ENCODE measurements at regions not wholly inside any gene's neighbourhood (a gene's known extent, or its start where the extent isn't known, plus 50 kb on each side); places are given as distances from the start of the nearest gene placed in this dataset.

DNA sequence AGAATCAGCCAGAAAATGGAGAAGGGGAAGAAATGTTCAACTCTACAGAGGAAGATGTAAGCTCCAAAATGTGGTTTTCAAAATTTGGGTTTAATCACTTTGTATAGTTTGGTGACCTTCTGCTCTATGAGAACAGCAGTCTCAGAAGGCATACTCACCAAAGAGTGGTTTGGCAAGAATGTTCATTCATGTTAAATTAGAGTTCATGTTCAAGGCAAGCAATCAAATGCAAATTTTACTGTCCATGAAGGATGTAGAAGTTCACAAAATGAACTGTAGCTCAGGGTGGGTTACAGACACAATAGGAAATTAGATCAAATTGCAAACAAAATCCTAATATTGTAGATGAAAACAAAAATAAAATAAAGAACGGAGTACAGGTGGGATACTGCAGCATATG lies 606.7 kb upstream of the PCDH20 start:
- TF ChIP-seq, protein P1, sequence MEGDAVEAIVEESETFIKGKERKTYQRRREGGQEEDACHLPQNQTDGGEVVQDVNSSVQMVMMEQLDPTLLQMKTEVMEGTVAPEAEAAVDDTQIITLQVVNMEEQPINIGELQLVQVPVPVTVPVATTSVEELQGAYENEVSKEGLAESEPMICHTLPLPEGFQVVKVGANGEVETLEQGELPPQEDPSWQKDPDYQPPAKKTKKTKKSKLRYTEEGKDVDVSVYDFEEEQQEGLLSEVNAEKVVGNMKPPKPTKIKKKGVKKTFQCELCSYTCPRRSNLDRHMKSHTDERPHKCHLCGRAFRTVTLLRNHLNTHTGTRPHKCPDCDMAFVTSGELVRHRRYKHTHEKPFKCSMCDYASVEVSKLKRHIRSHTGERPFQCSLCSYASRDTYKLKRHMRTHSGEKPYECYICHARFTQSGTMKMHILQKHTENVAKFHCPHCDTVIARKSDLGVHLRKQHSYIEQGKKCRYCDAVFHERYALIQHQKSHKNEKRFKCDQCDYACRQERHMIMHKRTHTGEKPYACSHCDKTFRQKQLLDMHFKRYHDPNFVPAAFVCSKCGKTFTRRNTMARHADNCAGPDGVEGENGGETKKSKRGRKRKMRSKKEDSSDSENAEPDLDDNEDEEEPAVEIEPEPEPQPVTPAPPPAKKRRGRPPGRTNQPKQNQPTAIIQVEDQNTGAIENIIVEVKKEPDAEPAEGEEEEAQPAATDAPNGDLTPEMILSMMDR (conservative IDR thresholded peaks at IDR 0.05): no peak
- no peak overlapping the region for H3T11ph ChIP-seq (ENCODE audit: low read length)
- H3K4me2 ChIP-seq (ENCODE audit: insufficient read depth, insufficient read length, low read length): no peak overlapping the region
- H3K27me3 Mint-ChIP-seq (ENCODE audit: low read depth): no peaks in the 10 kb centered on the region
- no peak overlapping the region for H2BK5ac ChIP-seq (ENCODE audit: insufficient read length, low read length)
- H3K4me1 ChIP-seq (ENCODE audit: insufficient read depth, low read length): no peaks in the 10 kb centered on the region
- H3K23ac ChIP-seq (ENCODE audit: insufficient read length, low read depth, low read length): no peak overlapping the region
- DNase-seq: no peak
- H4K8ac ChIP-seq (replicated peaks; ENCODE audit: insufficient read length, low read depth, low read length): no peak overlapping the region
- no peak overlapping the region for H3K27ac Mint-ChIP-seq
- no peak overlapping the region for H3K4me3 Mint-ChIP-seq
- H3K23me2 ChIP-seq (ENCODE audit: insufficient read length, low read depth, low read length, poor library complexity, severe bottlenecking): no peaks in the 10 kb centered on the region
- H3K79me1 ChIP-seq (ENCODE audit: insufficient read depth, low read depth, low read length, poor library complexity, severe bottlenecking): no peaks in the 10 kb centered on the region
- H3K27me3 ChIP-seq (ENCODE audit: insufficient read depth, low read length): no peaks in the 10 kb centered on the region
- H4K5ac ChIP-seq (ENCODE audit: insufficient read length, low read depth, low read length): no peak overlapping the region
- H3K4me1 Mint-ChIP-seq: no peaks in the 10 kb centered on the region
- no peaks in the 10 kb centered on the region for H4K20me1 ChIP-seq (ENCODE audit: control insufficient read depth, insufficient read depth, insufficient read length)
- H3K9ac ChIP-seq (ENCODE audit: extremely low read depth, insufficient read length, low read length): no peak overlapping the region
- no peak overlapping the region for H2AFZ ChIP-seq (ENCODE audit: low read length)
- no peak overlapping the region for H3K18ac ChIP-seq (ENCODE audit: insufficient read length, low read depth, low read length)
- no peak overlapping the region for H2BK20ac ChIP-seq (ENCODE audit: low read depth, low read length, poor library complexity, severe bottlenecking)
- no peak overlapping the region for H4K91ac ChIP-seq (ENCODE audit: insufficient read length, low read depth, low read length)
- no peak overlapping the region for H2BK15ac ChIP-seq (ENCODE audit: low read depth, low read length)
- WGBS (ENCODE audit: extremely low coverage, insufficient read length, low lambda C conversion rate): no CpG with 5 or more reads among the region's 1 CpG
- H3K4ac ChIP-seq (ENCODE audit: low read depth, low read length): no peak overlapping the region
- no peak overlapping the region for H2AK5ac ChIP-seq (ENCODE audit: insufficient read length, low read length)
- H3K79me2 ChIP-seq (ENCODE audit: insufficient read depth, low read length): no peaks in the 10 kb centered on the region
- no peak overlapping the region for H3K56ac ChIP-seq (ENCODE audit: insufficient read length, low read depth, low read length)
- no peaks in the 10 kb centered on the region for H3K9me3 ChIP-seq (ENCODE audit: control insufficient read depth, low read depth, low read length)
- H2BK120ac ChIP-seq (ENCODE audit: low read depth, low read length, poor library complexity, severe bottlenecking): no peak overlapping the region
- H2BK12ac ChIP-seq (ENCODE audit: insufficient read length, low read depth, low read length): no peak overlapping the region
- H3K9me3 Mint-ChIP-seq: no peaks in the 10 kb centered on the region
- no peaks in the 10 kb centered on the region for H3K36me3 Mint-ChIP-seq (ENCODE audit: insufficient read depth in 1 of 3, low read depth in 3 of 3)
- H3K14ac ChIP-seq (ENCODE audit: insufficient read depth, low read length): no peak overlapping the region
- H3K27ac ChIP-seq (ENCODE audit: insufficient read length, low read depth, low read length): no peak overlapping the region
